ENCODE measurements at regions not wholly inside any gene's neighbourhood (a gene's known extent, or its start where the extent isn't known, plus 50 kb on each side); places are given as distances from the start of the nearest gene placed in this dataset.

GRCh38 chr4:52250154-52250553 lies 199.1 kb downstream of the SPATA18 start:
- no peak for TF ChIP-seq CTCF (conservative IDR thresholded peaks at IDR 0.05)
- TF ChIP-seq EZH2 (IDR thresholded peaks at IDR 0.05; ENCODE audit: low read depth) = no peak

Data from PC-9 (cell line).